ENCODE measurements at regions not wholly inside any gene's neighbourhood (a gene's known extent, or its start where the extent isn't known, plus 50 kb on each side); places are given as distances from the start of the nearest gene placed in this dataset.
"Not testable (repeated sequence)": the region's sequence is repeated elsewhere in the genome, so short reads cannot be mapped to it uniquely, and the experiment has no call there.

- DNase-seq: no peak
These were observed 62.0 kb upstream of the HGF start for GRCh38 chr7:81831883-81832282.

DNA sequence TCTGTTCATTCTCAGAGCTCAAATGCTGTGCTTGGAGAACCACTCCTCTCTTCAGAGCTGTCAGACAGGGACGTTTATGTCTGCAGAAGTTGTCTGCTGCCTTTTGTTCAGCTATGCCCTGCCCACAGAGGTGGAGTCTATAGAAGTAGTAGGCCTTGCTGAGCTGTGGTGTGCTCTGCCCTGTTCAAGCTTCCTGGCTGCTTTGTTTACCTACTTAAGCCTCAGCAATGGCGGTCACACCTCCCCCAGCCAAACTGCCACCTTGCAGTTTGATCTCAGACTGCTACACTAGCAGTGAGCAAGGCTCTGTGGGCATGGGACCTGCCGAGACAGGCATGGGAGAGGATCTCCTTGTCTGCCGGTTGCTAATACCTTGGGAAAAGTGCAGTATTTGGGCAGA is 59.7 kb upstream of the HGF start:
- DNase-seq: not testable (repeated sequence)

DNA sequence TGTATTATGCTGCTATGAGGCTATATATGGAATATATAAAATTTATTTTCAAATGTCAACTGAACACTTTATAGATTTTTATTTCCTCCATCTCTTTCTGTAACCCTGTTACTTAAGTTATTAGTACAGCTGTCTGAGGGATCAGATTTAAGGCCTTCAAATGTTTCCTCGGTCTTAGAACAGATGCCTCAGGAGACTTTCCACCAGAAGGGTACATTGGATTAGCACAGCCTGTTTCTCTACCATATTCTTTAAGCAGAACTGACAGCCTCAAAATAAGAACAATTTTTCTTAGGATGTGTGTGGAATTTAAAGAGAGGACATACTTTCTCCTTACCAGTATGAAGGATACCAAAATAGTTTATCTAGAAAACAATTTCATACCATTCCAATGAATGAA is 53.0 kb upstream of the HGF start:
- DNase-seq: no peak

- DNase-seq: no peak
These were observed 50.0 kb upstream of the HGF start for GRCh38 chr7:81819861-81820260.
